Prostate gland (tissue), 2 donors: ENCODE measurements at regions not wholly inside any gene's neighbourhood (a gene's known extent, or its start where the extent isn't known, plus 50 kb on each side); places are given as distances from the start of the nearest gene placed in this dataset.
"Not testable (repeated sequence)": the region's sequence is repeated elsewhere in the genome, so short reads cannot be mapped to it uniquely, and the experiment has no call there.

Source experiments
- DNase-seq: peaks from one replicate; pipeline ENCODE4 v3.0.0-alpha.2; 2019; ENCODE audit warnings: low spot score
- H3K27ac ChIP-seq, 2 donors: fragments of 200-600 bp; sonication (generic); 2 replicates each; pipeline ENCODE4 v1.5.1; 2017 to 2019
- H3K27me3 ChIP-seq: fragments of 200-600 bp; sonication (generic); replicated peaks from 2 replicates; pipeline ENCODE4 v1.5.1; 2019; ENCODE audit not compliant: insufficient read depth
- H3K36me3 ChIP-seq, 2 donors: fragments of 200-600 bp; sonication (generic); 1 replicate in 1 of 2; 2 replicates in 1 of 2; pipeline versions ENCODE4 v1.5.1 to v1.8.1; 2017 to 2019
- H3K4me1 ChIP-seq: fragments of 200-600 bp; sonication (generic); replicated peaks from 2 replicates; pipeline ENCODE4 v1.5.1; 2019
- H3K4me3 ChIP-seq, 2 donors: fragments of 200-600 bp; sonication (generic); 2 replicates each; pipeline ENCODE4 v1.5.1; 2017 to 2019
- H3K9me3 ChIP-seq: fragments of 200-600 bp; sonication (generic); 2 replicates; pipeline ENCODE4 v1.5.1; 2017
- POLR2A ChIP-seq: fragments of 450-650 bp; IDR thresholded peaks from one replicate; pipeline ENCODE4 v1.6.1; 2016; ENCODE audit warnings: antibody characterized with exemption, mild to moderate bottlenecking
- POLR2AphosphoS5 ChIP-seq: sonication (generic); formaldehyde crosslinking; IDR thresholded peaks from one replicate; pipeline ENCODE4 v1.6.1; 2017; ENCODE audit warnings: antibody characterized with exemption
- WGBS: methylation state at CpG from one replicate; pipeline ENCODE4 v1.1.5; 2018; 5-methylcytosine and 5-hydroxymethylcytosine counted together
- intact Hi-C: fragments of 100-400 bp; cut with DNase I; formaldehyde crosslinking; loops from one replicate; pipeline ENCODE4 v1.14.2; 2022
- TF ChIP-seq, protein P1 (sequence below), 4 experiments: fragments of 200-600 bp in 2 of 4; fragments of 450-650 bp in 2 of 4; sonication (generic) in 2 of 4; IDR thresholded peaks; 1 replicate in 3 of 4; 2 replicates in 1 of 4; pipeline ENCODE4 v1.5.1; 2016 to 2019; ENCODE audit warnings: antibody characterized with exemption in 4 of 4, mild to moderate bottlenecking in 2 of 4, moderate library complexity in 2 of 4

DNA sequence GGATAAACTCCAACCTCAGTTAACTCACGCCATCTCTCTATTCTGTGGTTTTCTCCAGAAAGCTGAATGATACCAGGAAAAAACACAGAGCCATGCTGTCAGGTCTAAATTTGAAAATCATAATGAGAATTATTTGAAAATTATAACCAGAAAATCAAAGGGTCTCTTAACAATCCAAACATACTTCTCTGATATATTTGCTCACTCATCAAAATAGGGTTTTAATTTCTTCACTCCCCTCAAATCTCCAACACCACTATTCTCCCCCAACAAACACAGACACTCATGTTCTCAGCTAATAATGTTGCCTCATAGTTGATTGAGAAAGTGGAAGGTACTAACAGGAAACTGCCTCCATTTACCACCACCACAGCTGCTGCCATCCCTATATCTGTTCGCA lies 375.5 kb downstream of the TLE1 start:
- TF ChIP-seq, protein P1, sequence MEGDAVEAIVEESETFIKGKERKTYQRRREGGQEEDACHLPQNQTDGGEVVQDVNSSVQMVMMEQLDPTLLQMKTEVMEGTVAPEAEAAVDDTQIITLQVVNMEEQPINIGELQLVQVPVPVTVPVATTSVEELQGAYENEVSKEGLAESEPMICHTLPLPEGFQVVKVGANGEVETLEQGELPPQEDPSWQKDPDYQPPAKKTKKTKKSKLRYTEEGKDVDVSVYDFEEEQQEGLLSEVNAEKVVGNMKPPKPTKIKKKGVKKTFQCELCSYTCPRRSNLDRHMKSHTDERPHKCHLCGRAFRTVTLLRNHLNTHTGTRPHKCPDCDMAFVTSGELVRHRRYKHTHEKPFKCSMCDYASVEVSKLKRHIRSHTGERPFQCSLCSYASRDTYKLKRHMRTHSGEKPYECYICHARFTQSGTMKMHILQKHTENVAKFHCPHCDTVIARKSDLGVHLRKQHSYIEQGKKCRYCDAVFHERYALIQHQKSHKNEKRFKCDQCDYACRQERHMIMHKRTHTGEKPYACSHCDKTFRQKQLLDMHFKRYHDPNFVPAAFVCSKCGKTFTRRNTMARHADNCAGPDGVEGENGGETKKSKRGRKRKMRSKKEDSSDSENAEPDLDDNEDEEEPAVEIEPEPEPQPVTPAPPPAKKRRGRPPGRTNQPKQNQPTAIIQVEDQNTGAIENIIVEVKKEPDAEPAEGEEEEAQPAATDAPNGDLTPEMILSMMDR (IDR thresholded peaks at IDR 0.05): no peak
- TF ChIP-seq POLR2AphosphoS5: no peak
- no peak for TF ChIP-seq POLR2A
- DNase-seq: no peak
- Histone ChIP-seq H3K4me1 (no peaks in the 10 kb centered on the region), H3K27ac (no peak overlapping the region), H3K9me3 (no peaks in the 10 kb centered on the region), H3K4me3 (no peak overlapping the region), H3K36me3 (no peaks in the 10 kb centered on the region), H3K27me3 (no peaks in the 10 kb centered on the region)
- 98% methylated on average over 2 of the region's 2 CpGs for WGBS
- intact Hi-C loops: no loop called here

DNA sequence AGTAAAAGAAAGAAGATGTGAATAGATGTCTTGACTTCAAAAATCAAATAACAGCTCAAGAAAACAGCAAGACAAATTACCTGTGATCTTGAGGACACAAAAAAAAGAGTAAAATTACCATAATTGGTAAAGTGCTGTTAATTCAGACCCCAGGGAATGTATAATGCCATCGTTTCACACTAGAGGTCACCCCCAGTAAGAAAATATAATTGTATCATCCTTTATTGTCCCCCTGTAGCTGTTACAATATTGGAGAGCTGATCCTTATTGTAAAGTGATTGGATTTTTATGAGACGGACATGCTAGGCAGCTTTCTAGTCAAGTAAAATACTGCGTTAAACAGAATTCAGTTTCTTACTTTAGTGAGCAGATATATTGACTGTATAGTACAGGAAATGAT lies 377.0 kb downstream of the TLE1 start:
- no peaks in the 10 kb centered on the region for H3K4me1 ChIP-seq
- H3K27ac ChIP-seq: no peak overlapping the region
- intact Hi-C loops: no loop called here
- TF ChIP-seq POLR2A: no peak
- TF ChIP-seq, protein P1 (IDR thresholded peaks at IDR 0.05): no peak
- TF ChIP-seq POLR2AphosphoS5: no peak
- no peak for DNase-seq
- no peaks in the 10 kb centered on the region for H3K9me3 ChIP-seq
- H3K36me3 ChIP-seq: no peaks in the 10 kb centered on the region
- H3K4me3 ChIP-seq: no peak overlapping the region
- H3K27me3 ChIP-seq: no peaks in the 10 kb centered on the region
- 73% methylated on average over 3 of the region's 3 CpGs for WGBS

DNA sequence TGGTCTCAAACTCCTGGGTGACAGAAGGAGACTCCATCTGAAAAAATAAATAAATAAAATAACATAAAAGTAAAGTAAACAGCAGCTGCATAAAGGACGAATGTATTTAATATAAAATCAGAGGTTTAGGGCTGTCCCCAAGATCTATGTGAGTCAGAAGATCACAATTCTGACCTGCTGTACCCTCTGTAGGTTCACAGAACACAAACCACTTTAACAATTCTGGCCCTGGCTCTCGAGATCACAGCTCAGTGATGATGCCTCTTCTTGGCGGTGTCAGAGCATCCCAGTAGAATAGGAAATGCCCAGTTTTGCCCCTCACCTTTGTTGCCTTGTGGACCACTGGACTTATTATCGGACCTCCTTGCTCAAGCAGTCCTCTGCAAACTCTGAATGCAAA lies 380.9 kb downstream of the TLE1 start:
- no peaks in the 10 kb centered on the region for H3K27me3 ChIP-seq
- H3K4me1 ChIP-seq: no peaks in the 10 kb centered on the region
- intact Hi-C loops: no loop called here
- TF ChIP-seq, protein P1 (IDR thresholded peaks at IDR 0.05): no peak
- TF ChIP-seq POLR2AphosphoS5 (no peak), POLR2A (no peak)
- 93% methylated on average over 4 of the region's 4 CpGs for WGBS
- H3K9me3 ChIP-seq: no peaks in the 10 kb centered on the region
- H3K4me3 ChIP-seq: no peak overlapping the region
- no peak for DNase-seq
- no peaks in the 10 kb centered on the region for H3K36me3 ChIP-seq
- no peak overlapping the region for H3K27ac ChIP-seq

DNA sequence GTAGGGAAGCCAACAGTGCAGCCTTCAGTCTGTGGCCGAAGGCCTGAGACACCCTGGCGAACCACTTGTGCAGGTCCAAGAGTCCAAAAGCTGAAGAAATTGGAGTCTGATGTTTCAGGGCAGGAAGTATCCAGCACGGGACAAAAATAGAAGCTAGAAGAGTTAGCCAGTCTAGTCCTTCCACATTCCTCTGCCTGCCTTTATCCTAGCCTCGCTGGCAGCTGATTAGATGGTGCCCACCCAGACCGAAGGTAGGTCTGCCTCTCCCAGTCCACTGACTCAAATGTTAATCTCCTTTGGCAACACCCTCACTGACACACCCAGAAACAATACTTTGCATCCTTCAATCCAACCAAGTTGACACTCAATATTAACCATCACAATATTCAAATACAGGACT lies 381.6 kb downstream of the TLE1 start:
- not testable (repeated sequence) for H3K27ac ChIP-seq

DNA sequence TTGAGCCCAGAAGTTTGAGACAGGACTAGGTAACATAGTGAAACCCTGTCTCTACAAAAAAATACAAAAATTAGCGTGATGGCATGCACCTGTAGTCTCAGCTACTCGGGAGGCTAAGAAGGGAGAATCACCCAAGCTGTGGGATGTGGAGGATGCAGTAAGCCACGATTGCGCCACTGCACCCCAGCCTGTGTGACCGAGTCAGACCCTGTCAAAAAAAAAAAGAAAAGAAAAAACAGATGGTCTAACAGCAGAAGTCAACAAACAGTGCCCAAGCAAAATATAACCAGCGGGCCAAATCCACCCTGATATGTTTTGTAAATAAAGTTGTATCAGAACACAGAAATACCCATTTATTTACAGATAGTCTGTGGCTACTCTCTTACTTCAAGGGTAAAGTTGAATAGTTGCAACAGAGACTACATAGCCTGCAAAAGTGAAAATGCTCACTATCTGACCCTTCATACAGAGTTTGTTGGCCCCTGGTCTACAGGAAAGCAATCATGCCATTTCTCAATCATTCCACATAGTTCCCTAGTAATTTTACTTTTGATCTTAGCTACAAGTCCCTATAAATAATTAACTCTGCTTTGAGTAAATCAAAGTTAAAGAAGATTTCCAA lies 383.7 kb downstream of the TLE1 start:
- H3K27me3 ChIP-seq: no peaks in the 10 kb centered on the region
- WGBS: 94% methylated on average over 6 of the region's 6 CpGs
- no peak for DNase-seq
- intact Hi-C loops: no loop called here
- no peaks in the 10 kb centered on the region for H3K36me3 ChIP-seq
- H3K9me3 ChIP-seq: no peaks in the 10 kb centered on the region
- H3K27ac ChIP-seq: no peak overlapping the region
- H3K4me1 ChIP-seq: no peaks in the 10 kb centered on the region
- no peak overlapping the region for H3K4me3 ChIP-seq
- TF ChIP-seq, protein P1 (IDR thresholded peaks at IDR 0.05): no peak
- no peak for TF ChIP-seq POLR2A
- no peak for TF ChIP-seq POLR2AphosphoS5

More for the DNA sequence above, 381.6 kb downstream of the TLE1 start:
- H3K4me3 ChIP-seq, DNase-seq, H3K27me3 ChIP-seq, H3K36me3 ChIP-seq, H3K4me1 ChIP-seq, H3K9me3 ChIP-seq, intact Hi-C loops: not testable (repeated sequence)
- WGBS: 80% methylated on average over 5 of the region's 5 CpGs
